Medulla oblongata (tissue), 1 donor: ENCODE measurements at regions not wholly inside any gene's neighbourhood (a gene's known extent, or its start where the extent isn't known, plus 50 kb on each side); places are given as distances from the start of the nearest gene placed in this dataset.

Source experiments
- DNase-seq: peaks from one replicate; pipeline ENCODE4 v3.0.0-alpha.2; 2015; ENCODE audit errors: extremely low spot score

DNA sequence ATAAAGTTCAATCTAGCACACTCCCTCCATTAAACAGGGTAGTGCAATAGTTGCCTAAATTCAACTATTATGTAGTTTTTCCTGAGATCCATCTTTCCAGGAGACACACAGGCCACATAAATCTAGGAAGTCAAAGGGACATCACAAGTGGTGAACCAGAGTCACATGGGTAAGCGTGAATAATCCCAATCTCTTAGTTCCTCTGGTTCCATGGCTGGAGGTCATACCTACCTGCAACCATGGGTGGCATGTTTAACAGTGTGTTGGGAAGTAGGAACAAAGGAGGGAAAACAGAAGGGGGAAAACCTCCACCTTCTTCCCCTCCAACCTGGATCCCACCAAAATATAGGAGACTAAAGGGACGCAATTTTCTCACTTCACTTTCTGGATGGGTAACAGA is 2651.6 kb downstream of the ARAP2 start:
- DNase-seq = no peak

DNA sequence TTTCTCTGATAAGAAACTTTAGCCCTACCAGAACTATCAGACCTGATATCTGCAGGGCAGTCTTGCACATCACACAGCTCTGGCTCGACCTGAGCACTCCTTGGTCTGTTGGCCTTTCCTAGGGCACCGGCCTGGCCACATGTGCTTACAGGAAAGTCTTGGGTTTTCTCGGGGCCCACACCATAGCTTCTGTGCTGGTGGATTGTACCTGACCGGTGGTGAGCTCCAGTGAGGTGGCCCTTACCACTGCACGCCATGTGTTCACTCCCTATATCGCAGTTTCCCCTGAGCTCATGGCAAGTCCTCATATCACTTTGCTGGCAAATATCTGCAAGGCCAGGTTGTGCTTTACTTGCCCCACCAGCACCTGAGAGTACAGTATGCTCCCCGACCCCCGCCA is 2637.4 kb downstream of the ARAP2 start:
- DNase-seq = no peak

DNA sequence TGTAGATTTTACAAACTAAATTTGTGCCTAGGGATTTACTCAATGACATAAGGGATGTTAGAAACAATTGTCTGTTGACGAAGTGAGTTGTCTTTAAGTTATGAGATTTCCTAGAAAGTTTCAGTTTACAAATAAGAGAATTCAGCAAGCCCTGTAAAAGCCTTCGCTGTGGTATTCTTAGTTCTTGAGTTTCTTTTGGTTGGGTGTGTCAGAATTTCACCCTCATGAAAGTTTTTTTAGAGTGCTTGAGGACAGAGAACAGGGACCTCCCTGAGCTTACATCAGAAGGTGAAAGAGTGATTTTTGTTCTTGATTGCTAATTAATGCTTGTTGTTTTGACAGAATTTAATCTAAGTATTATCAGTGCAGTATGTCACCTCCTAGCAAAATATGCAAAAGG is 2628.2 kb downstream of the ARAP2 start:
- DNase-seq = no peak

GRCh38 chr4:33625748-33626147 is 2618.6 kb downstream of the ARAP2 start:
- peak; percentile 50 for DNase-seq

- peak; percentile 21 for DNase-seq
These were observed 2618.1 kb downstream of the ARAP2 start for GRCh38 chr4:33626221-33626620.

DNA sequence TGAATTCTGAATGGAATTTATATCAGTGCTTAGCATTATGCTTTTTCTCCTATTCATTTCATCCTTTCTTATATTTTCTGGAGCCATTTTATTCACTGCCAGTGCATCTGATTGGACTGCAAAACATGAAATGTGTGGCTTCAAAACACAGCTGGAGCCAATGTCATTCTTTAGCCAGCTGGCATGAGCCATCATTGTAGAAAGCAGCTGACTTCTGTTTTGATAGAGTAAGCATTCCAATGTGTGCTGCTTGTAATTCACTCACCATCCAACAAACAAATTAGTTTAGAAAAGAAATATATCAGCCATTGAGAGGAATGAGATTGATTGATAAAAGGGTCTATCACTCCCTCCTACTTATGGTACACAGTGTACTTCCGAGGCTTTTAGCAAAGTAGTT is 2616.0 kb downstream of the ARAP2 start:
- DNase-seq = peak; percentile 18

GRCh38 chr4:33649015-33649414 is 2595.3 kb downstream of the ARAP2 start:
- no peak for DNase-seq

DNA sequence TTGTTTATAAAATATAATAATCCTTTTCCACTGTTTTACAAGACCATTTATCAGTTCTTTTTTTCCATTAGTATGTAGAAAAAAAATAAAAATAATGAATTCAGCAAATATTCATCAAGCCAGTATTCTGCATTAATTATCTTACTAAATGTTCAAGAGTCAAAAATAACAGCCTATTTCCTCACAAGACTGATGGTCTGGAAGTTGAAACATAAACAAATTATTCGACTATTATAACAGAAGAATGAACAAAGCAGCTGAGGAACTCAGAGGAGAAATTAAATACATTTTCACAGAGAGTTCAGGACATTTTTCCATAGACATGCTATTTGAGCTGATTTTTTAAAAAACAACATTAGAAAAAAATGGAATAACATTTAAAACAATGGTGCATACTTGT is 2594.8 kb downstream of the ARAP2 start:
- DNase-seq = no peak

DNA sequence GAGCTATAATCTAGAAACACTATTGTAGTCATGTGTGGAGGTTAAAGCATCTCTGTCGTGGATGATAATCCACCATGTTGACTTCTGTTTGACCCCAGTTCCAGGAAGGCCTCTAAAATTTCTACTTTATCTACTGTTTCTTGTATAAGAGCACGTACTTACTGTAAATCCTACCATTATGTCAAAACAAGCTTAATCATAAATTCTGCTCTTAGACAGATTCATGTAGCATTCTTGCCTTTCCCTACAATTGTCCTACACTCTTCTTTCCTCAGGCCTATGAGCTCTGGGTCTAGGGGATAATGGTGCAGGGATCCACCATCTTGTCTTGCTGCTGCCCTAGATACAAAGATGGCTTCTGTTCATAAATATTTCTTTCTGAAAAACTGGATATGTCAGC is 2594.3 kb downstream of the ARAP2 start:
- no peak for DNase-seq

DNA sequence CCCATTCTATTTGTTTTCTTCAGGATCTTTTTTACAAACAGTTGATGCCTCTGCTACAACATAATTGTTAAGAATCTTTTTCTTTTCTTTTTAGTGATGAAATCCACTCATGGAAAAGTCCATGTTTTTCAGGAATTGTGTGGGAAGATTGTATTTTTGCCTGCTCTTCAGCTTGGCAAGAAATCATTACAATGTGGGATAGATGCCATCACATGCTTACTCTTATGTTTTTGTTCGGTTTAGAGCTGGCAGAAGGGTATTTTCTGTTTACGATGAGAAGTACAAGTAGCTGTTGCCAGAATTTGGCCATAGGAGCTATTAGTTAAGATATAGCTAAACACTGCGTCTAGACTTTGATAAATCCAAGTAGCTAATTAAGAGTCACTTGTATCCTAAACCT is 2585.3 kb downstream of the ARAP2 start:
- DNase-seq = no peak

DNA sequence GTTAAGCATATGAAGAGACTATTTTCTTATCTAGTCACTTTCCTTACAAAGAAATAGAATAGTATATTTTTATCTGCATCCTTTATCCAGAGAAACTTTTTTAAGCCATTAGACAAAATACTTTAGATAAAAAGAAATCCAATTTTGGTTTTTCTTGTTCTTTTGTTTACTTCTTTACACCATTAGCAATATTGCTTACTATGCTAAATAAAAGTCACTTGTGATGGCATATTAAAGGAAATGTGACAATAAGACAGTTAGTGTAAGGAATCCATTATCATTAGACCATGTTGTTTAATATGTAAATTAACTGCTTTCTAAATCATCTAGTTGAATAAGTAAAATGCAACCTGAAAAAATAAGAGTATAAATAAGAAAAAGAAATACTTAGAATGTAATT is 2582.7 kb downstream of the ARAP2 start:
- DNase-seq = no peak

GRCh38 chr4:33685939-33686338 is 2558.4 kb downstream of the ARAP2 start:
- DNase-seq = no peak

DNA sequence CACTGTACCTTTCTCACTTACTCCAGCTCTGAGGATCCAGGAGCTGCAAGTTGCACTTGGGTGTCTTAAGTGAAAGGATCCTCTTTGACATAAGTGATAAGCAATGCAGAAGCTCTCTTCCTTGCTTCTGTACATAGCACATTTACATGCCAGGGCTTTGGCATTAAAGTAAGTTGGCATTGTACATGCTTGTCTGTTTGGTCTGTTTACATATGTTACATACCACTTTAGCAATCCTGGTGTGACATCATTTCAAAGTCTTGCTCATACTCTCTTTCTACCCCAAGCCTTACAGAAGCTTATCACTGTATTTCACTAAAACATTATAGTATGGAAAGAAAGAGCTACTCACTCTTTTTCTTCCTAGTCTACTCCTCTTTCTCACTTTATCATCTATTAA is 2548.3 kb downstream of the ARAP2 start:
- DNase-seq = no peak

GRCh38 chr4:33696586-33696985 is 2547.7 kb downstream of the ARAP2 start:
- DNase-seq = no peak

- DNase-seq = no peak
These were observed 2535.1 kb downstream of the ARAP2 start for GRCh38 chr4:33709247-33709646.

DNA sequence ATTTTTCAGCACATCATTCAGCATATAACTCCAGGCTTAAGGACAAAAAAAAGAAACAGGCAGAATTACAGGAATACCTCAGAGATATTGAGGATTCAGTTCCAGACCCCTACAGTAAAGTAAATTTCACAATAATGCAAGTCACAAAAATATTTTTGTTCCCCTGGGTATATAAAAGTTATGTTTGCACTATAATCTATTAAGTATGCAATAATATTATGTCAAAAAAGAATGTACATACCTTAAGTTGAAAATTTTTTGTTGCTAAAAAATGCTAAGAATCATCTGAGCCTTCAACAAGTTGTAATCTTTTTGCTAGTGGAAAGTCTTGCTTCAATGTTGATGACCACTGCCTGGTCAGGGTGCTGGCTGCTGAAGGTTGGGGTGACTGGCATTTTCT is 2532.5 kb downstream of the ARAP2 start:
- no peak for DNase-seq

- no peak for DNase-seq
These were observed 2529.3 kb downstream of the ARAP2 start for GRCh38 chr4:33714971-33715370.

- DNase-seq = no peak
These were observed 2528.4 kb downstream of the ARAP2 start for GRCh38 chr4:33715841-33716395.

- peak; percentile 33 for DNase-seq
These were observed 2522.1 kb downstream of the ARAP2 start for GRCh38 chr4:33722254-33722653.

GRCh38 chr4:33722800-33723516 is 2521.4 kb downstream of the ARAP2 start:
- DNase-seq = peak; percentile 40

DNA sequence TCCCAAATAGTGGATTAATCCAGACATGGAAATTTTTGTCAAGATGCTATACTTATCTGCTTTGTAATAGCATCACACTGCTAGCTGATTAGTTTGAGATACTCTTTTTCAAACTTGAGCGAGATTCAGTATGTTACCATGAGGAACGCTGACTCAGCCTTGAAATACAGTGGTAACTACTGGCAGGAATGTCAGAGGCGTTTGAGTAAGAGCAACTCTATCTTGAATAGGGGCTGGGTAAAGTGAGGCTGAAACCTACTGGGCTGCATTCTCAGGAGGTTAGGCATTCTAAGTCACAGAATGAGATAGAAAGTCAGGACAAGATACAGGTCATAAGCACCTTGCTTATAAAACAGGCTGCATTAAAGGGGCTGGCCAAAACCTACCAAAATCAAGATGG is 2519.6 kb downstream of the ARAP2 start:
- no peak for DNase-seq

- no peak for DNase-seq
These were observed 2518.5 kb downstream of the ARAP2 start for GRCh38 chr4:33725861-33726260.

GRCh38 chr4:33737726-33738125 is 2506.6 kb downstream of the ARAP2 start:
- DNase-seq = no peak
